Inflammatory macrophage (primary cell): ENCODE measurements at regions not wholly inside any gene's neighbourhood (a gene's known extent, or its start where the extent isn't known, plus 50 kb on each side); places are given as distances from the start of the nearest gene placed in this dataset.
"Not testable (repeated sequence)": the region's sequence is repeated elsewhere in the genome, so short reads cannot be mapped to it uniquely, and the experiment has no call there.

ENCODE experiments used
- DNase-seq, 2 donors: peaks; one replicate each; pipeline ENCODE4 v3.0.0-alpha.2; 2020 to 2022

- DNase-seq: not testable (repeated sequence)
Measured at GRCh38 chr9:39018107-39018506, 269.9 kb downstream of the CNTNAP3 start.

- DNase-seq: not testable (repeated sequence)
Measured at GRCh38 chr9:39015178-39015577, 272.8 kb downstream of the CNTNAP3 start.

- not testable (repeated sequence) for DNase-seq
Measured at GRCh38 chr9:39014805-39015123, 273.2 kb downstream of the CNTNAP3 start.

- DNase-seq: not testable (repeated sequence)
Measured at GRCh38 chr9:39014096-39014804, 273.7 kb downstream of the CNTNAP3 start.

- not testable (repeated sequence) for DNase-seq
Measured at GRCh38 chr9:39009743-39010142, 278.2 kb downstream of the CNTNAP3 start.

GRCh38 chr9:39009343-39009742, 278.6 kb downstream of the CNTNAP3 start:
- not testable (repeated sequence) for DNase-seq

GRCh38 chr9:39008907-39009306, 279.1 kb downstream of the CNTNAP3 start:
- DNase-seq: not testable (repeated sequence)

- DNase-seq: not testable (repeated sequence)
Measured at GRCh38 chr9:39005736-39006135, 282.2 kb downstream of the CNTNAP3 start.

- not testable (repeated sequence) for DNase-seq
Measured at GRCh38 chr9:39001085-39001593, 281.2 kb upstream of the FAM240B start.

GRCh38 chr9:38999277-38999676, 279.3 kb upstream of the FAM240B start:
- DNase-seq: not testable (repeated sequence)

- not testable (repeated sequence) for DNase-seq
Measured at GRCh38 chr9:38993690-38994089, 273.8 kb upstream of the FAM240B start.

- not testable (repeated sequence) for DNase-seq
Measured at GRCh38 chr9:38993156-38993555, 273.2 kb upstream of the FAM240B start.

- not testable (repeated sequence) for DNase-seq
Measured at GRCh38 chr9:38978734-38979133, 258.8 kb upstream of the FAM240B start.

- DNase-seq: not testable (repeated sequence)
Measured at GRCh38 chr9:38969480-38969879, 249.5 kb upstream of the FAM240B start.

GRCh38 chr9:38968651-38969374, 248.9 kb upstream of the FAM240B start:
- DNase-seq: not testable (repeated sequence)

- DNase-seq: not testable (repeated sequence)
Measured at GRCh38 chr9:38967866-38968265, 247.9 kb upstream of the FAM240B start.

GRCh38 chr9:38967285-38967684, 247.4 kb upstream of the FAM240B start:
- DNase-seq: not testable (repeated sequence)

- not testable (repeated sequence) for DNase-seq
Measured at GRCh38 chr9:38959812-38960211, 239.9 kb upstream of the FAM240B start.

- not testable (repeated sequence) for DNase-seq
Measured at GRCh38 chr9:38955837-38956236, 235.9 kb upstream of the FAM240B start.

- not testable (repeated sequence) for DNase-seq
Measured at GRCh38 chr9:38952715-38953341, 232.9 kb upstream of the FAM240B start.

- DNase-seq: not testable (repeated sequence)
Measured at GRCh38 chr9:38945929-38946570, 226.1 kb upstream of the FAM240B start.

- not testable (repeated sequence) for DNase-seq
Measured at GRCh38 chr9:38944881-38945449, 225.0 kb upstream of the FAM240B start.
